HEK293 (cell line): ENCODE measurements at regions not wholly inside any gene's neighbourhood (a gene's known extent, or its start where the extent isn't known, plus 50 kb on each side); places are given as distances from the start of the nearest gene placed in this dataset.

Source experiments
- SP2 ChIP-seq: fragments of 450-650 bp; formaldehyde crosslinking; IDR thresholded peaks from 2 replicates; pipeline ENCODE4 v1.5.1; 2016; ENCODE audit warnings: missing biosample characterization, missing genetic modification characterization
- ZNF174 ChIP-seq: fragments of 450-650 bp; formaldehyde crosslinking; IDR thresholded peaks from 2 replicates; pipeline ENCODE4 v1.5.0; 2017; ENCODE audit warnings: missing biosample characterization, mild to moderate bottlenecking, missing genetic modification characterization
- ZNF324 ChIP-seq: fragments of 450-650 bp; formaldehyde crosslinking; IDR thresholded peaks from 2 replicates; pipeline ENCODE4 v1.5.1; 2016; ENCODE audit warnings: missing biosample characterization, missing genetic modification characterization

- TF ChIP-seq ZNF174 (tag by site-specific recombination) (no peak), ZNF324 (tag by site-specific recombination) (no peak), SP2 (tag by site-specific recombination) (no peak)
These were observed 300.0 kb downstream of the SH3GL2 start for GRCh38 chr9:17878810-17879370.
